H1 (cell line): ENCODE measurements at regions not wholly inside any gene's neighbourhood (a gene's known extent, or its start where the extent isn't known, plus 50 kb on each side); places are given as distances from the start of the nearest gene placed in this dataset.

Source experiments
- CHD7 ChIP-seq: fragments of 300-600 bp; sonication (generic); IDR thresholded peaks from 2 replicates; pipeline ENCODE4 v1.7.1; 2012; ENCODE audit warnings: low read length, moderate library complexity, mild to moderate bottlenecking, inconsistent platforms; ENCODE audit not compliant: insufficient replicate concordance
- CTCF ChIP-seq, 3 experiments: IDR thresholded peaks; 1 replicate in 2 of 3; 2 replicates in 1 of 3; pipeline versions ENCODE4 v1.5.1 to v1.6.1; 2011; ENCODE audit warnings: low read length in 3 of 3, mild to moderate bottlenecking in 3 of 3, inconsistent platforms in 2 of 3, low read depth in 1 of 3, moderate library complexity in 1 of 3; ENCODE audit not compliant: insufficient read depth in 1 of 3; ENCODE audit errors: control extremely low read depth in 1 of 3
- SP1 ChIP-seq: IDR thresholded peaks from 2 replicates; pipeline ENCODE4 v1.6.1; 2011; ENCODE audit warnings: low read depth, low read length

DNA sequence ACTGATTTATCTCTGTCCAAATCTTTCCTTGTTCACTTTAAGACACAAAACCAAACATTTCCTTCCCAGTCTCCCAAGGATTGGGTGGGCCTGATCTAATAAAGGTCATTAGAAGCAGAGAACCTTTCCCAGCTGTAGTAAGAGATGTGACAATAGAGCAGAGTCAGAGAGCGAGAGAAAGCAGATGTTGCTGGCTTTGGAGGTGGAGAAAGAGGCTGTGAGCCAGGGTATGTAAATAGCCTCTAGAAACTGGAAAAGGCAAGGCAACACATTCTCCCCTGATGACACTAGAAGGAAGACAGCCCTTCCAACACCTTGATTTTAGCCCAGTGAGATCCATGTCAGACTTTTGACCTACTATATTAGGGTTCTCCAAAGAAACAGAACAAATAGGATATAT lies 337.5 kb upstream of the CASK start (continued):
- TF ChIP-seq CHD7 (no peak), SP1 (no peak), CTCF (IDR thresholded peaks at IDR 0.05; ENCODE audit: control extremely low read depth in 1 of 3, insufficient read depth in 1 of 3, low read depth in 1 of 3, low read length in 3 of 3) (no peak)
